CD14-positive monocyte (primary cell): ENCODE measurements at regions not wholly inside any gene's neighbourhood (a gene's known extent, or its start where the extent isn't known, plus 50 kb on each side); places are given as distances from the start of the nearest gene placed in this dataset.

Experiments
- DNase-seq, 3 donors: peaks; one replicate each; pipeline ENCODE4 v3.0.0-alpha.2; 2011 to 2022
- H2AFZ ChIP-seq: 2 replicates; pipeline ENCODE4 v1.6.0; 2012; ENCODE audit warnings: mild to moderate bottlenecking, low read depth, low read length, inconsistent platforms; ENCODE audit not compliant: insufficient read depth, poor library complexity, severe bottlenecking
- H3K27ac ChIP-seq, 2 donors: 1 replicate in 1 of 2; 2 replicates in 1 of 2; pipeline ENCODE4 v1.5.1; 2012 to 2013; ENCODE audit warnings: low read length in 2 of 2, control low read depth in 1 of 2, inconsistent platforms in 1 of 2, low read depth in 1 of 2, mild to moderate bottlenecking in 1 of 2
- H3K27me3 ChIP-seq, 2 donors: one replicate each; pipeline versions ENCODE4 v1.6.0 to v1.6.1; 2011 to 2013; ENCODE audit warnings: low read length in 2 of 2; ENCODE audit not compliant: control insufficient read depth in 2 of 2, insufficient read depth in 2 of 2
- H3K36me3 ChIP-seq, 2 donors: replicated peaks in 1 of 2; 1 replicate in 1 of 2; 2 replicates in 1 of 2; pipeline versions ENCODE4 v1.5.1 to v1.6.1; 2012 to 2013; ENCODE audit warnings: low read length in 2 of 2, control low read depth in 1 of 2, inconsistent platforms in 1 of 2, mild to moderate bottlenecking in 1 of 2; ENCODE audit not compliant: insufficient read depth in 2 of 2, control insufficient read depth in 1 of 2
- H3K4me1 ChIP-seq, 2 donors: 1 replicate in 1 of 2; 2 replicates in 1 of 2; pipeline versions ENCODE4 v1.5.1 to v1.6.1; 2012 to 2013; ENCODE audit warnings: low read length in 2 of 2, control low read depth in 1 of 2, inconsistent platforms in 1 of 2, mild to moderate bottlenecking in 1 of 2, moderate library complexity in 1 of 2; ENCODE audit not compliant: insufficient read depth in 2 of 2, control insufficient read depth in 1 of 2
- H3K4me2 ChIP-seq: replicated peaks from 2 replicates; pipeline ENCODE3; 2012; ENCODE audit warnings: low read length, moderate library complexity, mild to moderate bottlenecking; ENCODE audit not compliant: poor library complexity, severe bottlenecking; ENCODE audit errors: extremely low read depth
- H3K4me3 ChIP-seq, 3 experiments: fragments of 200-600 bp in 1 of 3; sonication (generic) in 1 of 3; replicated peaks in 1 of 3; 1 replicate in 2 of 3; 2 replicates in 1 of 3; pipeline ENCODE4 v1.5.1; 2011 to 2013; ENCODE audit warnings: low read length in 3 of 3, mild to moderate bottlenecking in 3 of 3, control low read depth in 2 of 3, low read depth in 2 of 3, inconsistent platforms in 1 of 3, moderate library complexity in 1 of 3
- H3K79me2 ChIP-seq: 2 replicates; pipeline ENCODE4 v1.6.0; 2012; ENCODE audit warnings: mild to moderate bottlenecking, control low read depth, inconsistent platforms, low read length, moderate library complexity; ENCODE audit not compliant: insufficient read depth
- H3K9ac ChIP-seq: 2 replicates; pipeline ENCODE4 v1.6.0; 2017; ENCODE audit warnings: low read length, mild to moderate bottlenecking; ENCODE audit not compliant: insufficient read depth, poor library complexity, severe bottlenecking
- H3K9me3 ChIP-seq, 2 donors: replicated peaks in 1 of 2; 1 replicate in 1 of 2; 2 replicates in 1 of 2; pipeline versions ENCODE4 v1.5.1 to v1.6.1; 2012 to 2013; ENCODE audit warnings: low read length in 2 of 2, control low read depth in 1 of 2; ENCODE audit not compliant: control insufficient read depth in 1 of 2, insufficient read depth in 1 of 2
- H4K20me1 ChIP-seq: 2 replicates; pipeline ENCODE4 v1.6.0; 2012; ENCODE audit warnings: mild to moderate bottlenecking, low read length, control low read depth, moderate library complexity; ENCODE audit not compliant: insufficient read depth
- H3K27ac Mint-ChIP-seq, 7 donors: one replicate each; pipeline ENCODE4 v1.8.0; 2020; ENCODE audit warnings: mild to moderate bottlenecking in 7 of 7, mixed read lengths in 7 of 7, moderate library complexity in 6 of 7, inconsistent platforms in 2 of 7
- H3K27me3 Mint-ChIP-seq, 3 donors: one replicate each; pipeline ENCODE4 v1.8.0; 2021 to 2022; ENCODE audit warnings: low read depth in 3 of 3, mild to moderate bottlenecking in 3 of 3, mixed read lengths in 3 of 3, moderate library complexity in 3 of 3, inconsistent platforms in 1 of 3
- H3K36me3 Mint-ChIP-seq, 2 donors: one replicate each; pipeline ENCODE4 v1.8.0; 2020; ENCODE audit warnings: mixed read lengths in 2 of 2, inconsistent platforms in 1 of 2, mild to moderate bottlenecking in 1 of 2
- H3K4me1 Mint-ChIP-seq: one replicate; pipeline ENCODE4 v1.8.0; 2020; ENCODE audit warnings: mild to moderate bottlenecking, mixed read lengths
- H3K4me3 Mint-ChIP-seq, 2 donors: one replicate each; pipeline ENCODE4 v1.8.0; 2020; ENCODE audit warnings: mild to moderate bottlenecking in 2 of 2, mixed read lengths in 2 of 2, moderate library complexity in 1 of 2
- H3K9me3 Mint-ChIP-seq, 7 donors: one replicate each; pipeline ENCODE4 v1.8.0; 2020 to 2022; ENCODE audit warnings: mixed read lengths in 7 of 7, mild to moderate bottlenecking in 6 of 7, moderate library complexity in 6 of 7, inconsistent platforms in 2 of 7
- WGBS: methylation state at CpG from one replicate; pipeline ENCODE4 v1.1.5; 2013; ENCODE audit warnings: missing lambda C conversion rate; ENCODE audit not compliant: insufficient coverage; 5-methylcytosine and 5-hydroxymethylcytosine counted together
- intact Hi-C, 2 donors: fragments of 100-400 bp; cut with micrococcal nuclease; formaldehyde crosslinking; loops; one replicate each; pipeline versions ENCODE4 v1.15.0 to v1.15.1; 2023
- TF ChIP-seq, protein P1 (sequence below): fragments of 200-600 bp; IDR thresholded peaks from one replicate; pipeline ENCODE4 v1.8.0; 2022; ENCODE audit warnings: antibody characterized with exemption, mild to moderate bottlenecking

DNA sequence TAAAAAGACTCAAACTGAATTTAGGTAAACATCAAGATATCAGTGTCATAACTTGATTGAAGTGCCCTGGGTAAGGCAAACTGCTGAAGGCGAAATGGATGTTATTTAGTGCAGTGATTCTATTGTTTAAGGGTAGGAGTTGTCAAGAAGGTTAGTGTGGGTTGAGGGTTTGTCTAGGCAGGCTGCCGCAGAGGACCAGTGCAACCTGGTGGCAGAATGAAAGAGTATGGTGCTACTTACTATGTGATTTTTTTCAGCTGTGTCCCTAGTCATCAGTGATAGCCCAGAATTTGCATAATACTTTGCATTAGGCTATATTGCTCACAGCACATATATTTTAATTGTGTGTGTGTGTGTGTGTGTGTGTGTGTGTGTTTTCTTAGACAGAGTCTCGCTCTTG lies 1127.0 kb downstream of the GALC start:
- no peak overlapping the region for H3K4me3 Mint-ChIP-seq
- H3K27ac Mint-ChIP-seq: no peak overlapping the region
- H3K36me3 Mint-ChIP-seq: no peaks in the 10 kb centered on the region
- no peaks in the 10 kb centered on the region for H3K27me3 Mint-ChIP-seq
- no peak overlapping the region for H3K27ac ChIP-seq
- no peak overlapping the region for H3K9ac ChIP-seq
- H3K27me3 ChIP-seq: no peaks in the 10 kb centered on the region
- H3K4me2 ChIP-seq: no peak overlapping the region
- no peaks in the 10 kb centered on the region for H3K9me3 ChIP-seq
- no peaks in the 10 kb centered on the region for H3K79me2 ChIP-seq
- DNase-seq: no peak
- no peak overlapping the region for H2AFZ ChIP-seq
- H3K9me3 Mint-ChIP-seq: peaks cover 0 to 8% (median 4%) of the 10 kb centered on the region in 7 donors
- intact Hi-C loops: no loop called here
- H3K4me1 ChIP-seq: no peaks in the 10 kb centered on the region
- TF ChIP-seq, protein P1, sequence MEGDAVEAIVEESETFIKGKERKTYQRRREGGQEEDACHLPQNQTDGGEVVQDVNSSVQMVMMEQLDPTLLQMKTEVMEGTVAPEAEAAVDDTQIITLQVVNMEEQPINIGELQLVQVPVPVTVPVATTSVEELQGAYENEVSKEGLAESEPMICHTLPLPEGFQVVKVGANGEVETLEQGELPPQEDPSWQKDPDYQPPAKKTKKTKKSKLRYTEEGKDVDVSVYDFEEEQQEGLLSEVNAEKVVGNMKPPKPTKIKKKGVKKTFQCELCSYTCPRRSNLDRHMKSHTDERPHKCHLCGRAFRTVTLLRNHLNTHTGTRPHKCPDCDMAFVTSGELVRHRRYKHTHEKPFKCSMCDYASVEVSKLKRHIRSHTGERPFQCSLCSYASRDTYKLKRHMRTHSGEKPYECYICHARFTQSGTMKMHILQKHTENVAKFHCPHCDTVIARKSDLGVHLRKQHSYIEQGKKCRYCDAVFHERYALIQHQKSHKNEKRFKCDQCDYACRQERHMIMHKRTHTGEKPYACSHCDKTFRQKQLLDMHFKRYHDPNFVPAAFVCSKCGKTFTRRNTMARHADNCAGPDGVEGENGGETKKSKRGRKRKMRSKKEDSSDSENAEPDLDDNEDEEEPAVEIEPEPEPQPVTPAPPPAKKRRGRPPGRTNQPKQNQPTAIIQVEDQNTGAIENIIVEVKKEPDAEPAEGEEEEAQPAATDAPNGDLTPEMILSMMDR: no peak
- WGBS: 100% methylated on average over 2 of the region's 3 CpGs
- no peaks in the 10 kb centered on the region for H3K4me1 Mint-ChIP-seq
- H4K20me1 ChIP-seq: no peaks in the 10 kb centered on the region
- no peak overlapping the region for H3K4me3 ChIP-seq
- no peaks in the 10 kb centered on the region for H3K36me3 ChIP-seq

GRCh38 chr14:86858591-86858990 lies 1134.4 kb downstream of the GALC start:
- Mint-ChIP-seq H3K9me3 (peaks cover 0 to 8% (median 2%) of the 10 kb centered on the region in 7 donors), H3K36me3 (no peaks in the 10 kb centered on the region), H3K4me3 (no peak overlapping the region), H3K27ac (no peak overlapping the region), H3K4me1 (no peaks in the 10 kb centered on the region), H3K27me3 (no peaks in the 10 kb centered on the region)
- Histone ChIP-seq H3K27me3 (no peaks in the 10 kb centered on the region), H4K20me1 (no peaks in the 10 kb centered on the region), H3K79me2 (no peaks in the 10 kb centered on the region), H3K9me3 (no peaks in the 10 kb centered on the region), H3K27ac (no peak overlapping the region), H3K4me3 (no peak overlapping the region), H2AFZ (no peak overlapping the region), H3K4me2 (no peak overlapping the region), H3K9ac (no peak overlapping the region), H3K36me3 (no peaks in the 10 kb centered on the region), H3K4me1 (no peaks in the 10 kb centered on the region)
- TF ChIP-seq, protein P1: no peak
- WGBS: 50% methylated on average over 2 of the region's 6 CpGs
- DNase-seq: no peak
- intact Hi-C loops: no loop called here
